Fibroblast of skin of right biceps (primary cell): ENCODE measurements at regions not wholly inside any gene's neighbourhood (a gene's known extent, or its start where the extent isn't known, plus 50 kb on each side); places are given as distances from the start of the nearest gene placed in this dataset.

Experiments
- DNase-seq: peaks from one replicate; pipeline ENCODE4 v3.0.0-alpha.2; 2013

GRCh38 chr3:117266806-117267205, 557.2 kb downstream of the TUSC7 start:
- DNase-seq: no peak

- DNase-seq: no peak
These were observed 558.7 kb downstream of the TUSC7 start for GRCh38 chr3:117268318-117268717.

GRCh38 chr3:117272274-117272673, 562.7 kb downstream of the TUSC7 start:
- no peak for DNase-seq

- DNase-seq: no peak
These were observed 563.4 kb downstream of the TUSC7 start for GRCh38 chr3:117272876-117273523.

- DNase-seq: no peak
These were observed 568.2 kb downstream of the TUSC7 start for GRCh38 chr3:117277816-117278215.

- DNase-seq: peak; percentile 17
These were observed 569.0 kb downstream of the TUSC7 start for GRCh38 chr3:117278424-117279190.

GRCh38 chr3:117281371-117281770, 571.8 kb downstream of the TUSC7 start:
- peak; percentile 10 for DNase-seq

- DNase-seq: no peak
These were observed 573.0 kb downstream of the TUSC7 start for GRCh38 chr3:117282566-117282965.

GRCh38 chr3:117285737-117286136, 576.2 kb downstream of the TUSC7 start:
- no peak for DNase-seq

GRCh38 chr3:117286488-117286887, 576.9 kb downstream of the TUSC7 start:
- DNase-seq: no peak

- DNase-seq: no peak
These were observed 578.0 kb downstream of the TUSC7 start for GRCh38 chr3:117287602-117288001.

GRCh38 chr3:117291476-117291875, 581.9 kb downstream of the TUSC7 start:
- no peak for DNase-seq

GRCh38 chr3:117297065-117297464, 587.5 kb downstream of the TUSC7 start:
- DNase-seq: no peak

- no peak for DNase-seq
These were observed 588.0 kb downstream of the TUSC7 start for GRCh38 chr3:117297541-117297940.

GRCh38 chr3:117298273-117298672, 588.7 kb downstream of the TUSC7 start:
- no peak for DNase-seq

- DNase-seq: no peak
These were observed 592.8 kb downstream of the TUSC7 start for GRCh38 chr3:117302428-117302827.

- peak; percentile 9 for DNase-seq
These were observed 593.9 kb downstream of the TUSC7 start for GRCh38 chr3:117303443-117303842.

GRCh38 chr3:117304681-117305080, 595.1 kb downstream of the TUSC7 start:
- no peak for DNase-seq

- no peak for DNase-seq
These were observed 596.1 kb downstream of the TUSC7 start for GRCh38 chr3:117305681-117306080.

- DNase-seq: no peak
These were observed 596.7 kb downstream of the TUSC7 start for GRCh38 chr3:117306299-117306698.

GRCh38 chr3:117308353-117308752, 598.8 kb downstream of the TUSC7 start:
- no peak for DNase-seq

- DNase-seq: no peak
These were observed 599.2 kb downstream of the TUSC7 start for GRCh38 chr3:117308756-117309155.

- DNase-seq: no peak
These were observed 601.0 kb downstream of the TUSC7 start for GRCh38 chr3:117310536-117310935.

GRCh38 chr3:117314441-117315150, 605.0 kb downstream of the TUSC7 start:
- DNase-seq: no peak
